GM12892 (cell line): ENCODE measurements at regions not wholly inside any gene's neighbourhood (a gene's known extent, or its start where the extent isn't known, plus 50 kb on each side); places are given as distances from the start of the nearest gene placed in this dataset.

Experiments used
- POLR2A ChIP-seq: IDR thresholded peaks from 2 replicates; pipeline ENCODE4 v1.6.1; 2011; ENCODE audit warnings: low read depth, low read length, control low read depth
- POLR2AphosphoS5 ChIP-seq: IDR thresholded peaks from 2 replicates; pipeline ENCODE4 v1.6.1; 2011; ENCODE audit warnings: low read depth, low read length, control low read depth

- TF ChIP-seq POLR2A (no peak), POLR2AphosphoS5 (no peak)
Observed at GRCh38 chr9:107938801-107939386, 449.3 kb upstream of the KLF4 start.
